B cell (primary cell): ENCODE measurements at regions not wholly inside any gene's neighbourhood (a gene's known extent, or its start where the extent isn't known, plus 50 kb on each side); places are given as distances from the start of the nearest gene placed in this dataset.

Experiments used
- EZH2 ChIP-seq: IDR thresholded peaks from 2 replicates; pipeline ENCODE4 v1.6.1; 2012; ENCODE audit warnings: borderline replicate concordance, low read depth, mild to moderate bottlenecking, moderate library complexity, low read length; ENCODE audit not compliant: insufficient read depth, poor library complexity, severe bottlenecking
- TF ChIP-seq, protein P1 (sequence below): fragments of 200-600 bp; IDR thresholded peaks from one replicate; pipeline ENCODE4 v1.8.0; 2022; ENCODE audit warnings: antibody characterized with exemption, mild to moderate bottlenecking

DNA sequence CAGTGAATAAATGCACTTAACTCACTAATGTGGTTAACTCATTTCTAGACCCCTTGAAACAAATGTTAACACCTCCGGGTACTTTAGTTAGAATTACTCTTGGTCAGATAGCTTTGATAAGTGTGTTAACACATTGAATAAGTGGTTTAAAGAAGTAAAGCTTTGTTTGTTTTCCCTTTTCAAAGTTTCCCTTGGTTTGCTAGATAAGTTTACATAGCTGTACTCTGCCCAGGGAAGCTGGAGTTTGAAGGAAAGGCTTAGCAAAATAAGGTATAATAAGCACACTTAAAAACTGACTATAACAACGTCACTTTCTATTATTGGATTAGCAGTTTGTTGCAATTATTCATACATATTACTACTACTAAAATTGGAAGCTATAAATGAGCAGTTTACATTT, 1233.9 kb upstream of the ADGRL2 start:
- TF ChIP-seq, protein P1, sequence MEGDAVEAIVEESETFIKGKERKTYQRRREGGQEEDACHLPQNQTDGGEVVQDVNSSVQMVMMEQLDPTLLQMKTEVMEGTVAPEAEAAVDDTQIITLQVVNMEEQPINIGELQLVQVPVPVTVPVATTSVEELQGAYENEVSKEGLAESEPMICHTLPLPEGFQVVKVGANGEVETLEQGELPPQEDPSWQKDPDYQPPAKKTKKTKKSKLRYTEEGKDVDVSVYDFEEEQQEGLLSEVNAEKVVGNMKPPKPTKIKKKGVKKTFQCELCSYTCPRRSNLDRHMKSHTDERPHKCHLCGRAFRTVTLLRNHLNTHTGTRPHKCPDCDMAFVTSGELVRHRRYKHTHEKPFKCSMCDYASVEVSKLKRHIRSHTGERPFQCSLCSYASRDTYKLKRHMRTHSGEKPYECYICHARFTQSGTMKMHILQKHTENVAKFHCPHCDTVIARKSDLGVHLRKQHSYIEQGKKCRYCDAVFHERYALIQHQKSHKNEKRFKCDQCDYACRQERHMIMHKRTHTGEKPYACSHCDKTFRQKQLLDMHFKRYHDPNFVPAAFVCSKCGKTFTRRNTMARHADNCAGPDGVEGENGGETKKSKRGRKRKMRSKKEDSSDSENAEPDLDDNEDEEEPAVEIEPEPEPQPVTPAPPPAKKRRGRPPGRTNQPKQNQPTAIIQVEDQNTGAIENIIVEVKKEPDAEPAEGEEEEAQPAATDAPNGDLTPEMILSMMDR = no peak
- TF ChIP-seq EZH2 = no peak
